NCI-H748 (cell line): ENCODE measurements at regions not wholly inside any gene's neighbourhood (a gene's known extent, or its start where the extent isn't known, plus 50 kb on each side); places are given as distances from the start of the nearest gene placed in this dataset.

Experiments
- DNase-seq: peaks from one replicate; lab custom pipeline; 2025; ENCODE audit not compliant: unreplicated experiment; lab: John Stamatoyannopoulos, UW

DNA sequence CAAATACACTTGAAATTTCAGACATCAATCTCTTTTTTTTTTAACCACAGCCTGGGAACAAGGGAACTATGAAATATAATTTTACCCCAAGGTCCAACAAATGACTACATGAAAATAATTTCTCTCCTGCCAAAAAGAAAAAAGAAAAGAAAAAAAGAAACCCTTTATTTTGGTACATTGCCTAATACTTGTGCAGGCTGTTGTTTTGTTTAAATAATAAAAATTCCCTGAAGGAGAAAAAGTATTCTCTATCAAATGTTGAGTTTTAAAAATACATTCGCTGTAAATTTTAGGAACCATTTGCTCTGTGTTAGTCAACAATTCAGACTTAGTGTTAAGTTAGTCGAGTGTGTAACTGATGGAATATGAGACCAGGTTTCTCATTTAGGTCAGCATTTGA lies 155.4 kb downstream of the PRDM6 start:
- DNase-seq, result no peak
